ENCODE measurements at regions not wholly inside any gene's neighbourhood (a gene's known extent, or its start where the extent isn't known, plus 50 kb on each side); places are given as distances from the start of the nearest gene placed in this dataset.

DNA sequence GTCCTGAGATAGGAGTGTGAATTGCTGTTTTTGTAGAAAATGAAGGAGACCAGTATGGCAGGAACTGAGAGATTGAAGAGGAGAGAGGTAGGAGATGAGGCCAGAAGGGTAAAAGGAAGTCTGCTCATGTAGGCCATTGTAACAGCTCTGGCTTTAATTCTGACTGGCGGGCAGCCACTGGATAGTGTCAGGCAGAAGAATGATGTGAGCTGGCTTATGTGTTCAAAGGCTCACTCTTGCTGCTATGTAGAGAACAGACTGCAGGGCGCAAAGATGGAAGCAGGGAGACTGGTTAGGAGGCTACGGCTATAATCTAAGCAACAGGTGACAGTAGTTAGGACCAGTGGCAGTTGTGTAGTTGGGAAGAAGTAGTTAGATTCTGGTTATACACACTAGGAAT lies 160.2 kb upstream of the FGF13 start:
- peaks cover 5% of the 10 kb centered on the region; the same call in 1 of the 3 replicates for H3K36me3 ChIP-seq (ENCODE audit: control insufficient read depth, insufficient read depth, low read length)
- H3K4me1 ChIP-seq (replicated peaks in 1 of 2; ENCODE audit: control insufficient read depth in 2 of 2, insufficient read depth in 2 of 2, low read length in 2 of 2): no peaks in the 10 kb centered on the region
- DNase-seq (ENCODE audit: extremely low read depth in 1 of 4, low spot score in 3 of 4) (no peak), FAIRE-seq (no peak), ATAC-seq (no peak)
- no peak overlapping the region for H3K4me3 ChIP-seq
- in situ Hi-C loops (cut with MboI): no loop called here
- no peaks in the 10 kb centered on the region for H3K9me1 ChIP-seq (ENCODE audit: control insufficient read depth, insufficient read depth, low read length)
- no peak overlapping the region for H3K27ac ChIP-seq (ENCODE audit: extremely low read depth, low read depth, low read length)
- no peaks in the 10 kb centered on the region for H3K27me3 ChIP-seq (ENCODE audit: control insufficient read depth in 2 of 2, insufficient read depth in 2 of 2, low read length in 2 of 2)
- H3K9ac ChIP-seq (ENCODE audit: insufficient read depth in 1 of 2, low read depth in 2 of 2, low read length in 2 of 2): no peak overlapping the region
- no TSS peak for BruUV-seq (replicated peaks)
- 63% methylated on average over 3 of the region's 3 CpGs for WGBS (ENCODE audit: insufficient coverage, low coverage, missing lambda C conversion rate)
- POLR2A ChIA-PET: interaction anchor here (0.7 kb wide), 1 partner anchor 112 kb away, joined by 3 read pairs; no protein-coding TSS in a partner anchor
- H2AFZ ChIP-seq (ENCODE audit: low read depth, low read length): no peak overlapping the region
- CTCF ChIA-PET (ENCODE audit: low intra/inter-chr PET ratio): no interaction called here
- intact Hi-C loops (cut with micrococcal nuclease): no loop called here
- H4K20me1 ChIP-seq (replicated peaks; ENCODE audit: control insufficient read depth, insufficient read depth, low read length): no peaks in the 10 kb centered on the region
- H3K79me2 ChIP-seq (ENCODE audit: control insufficient read depth, insufficient read depth, low read length): peaks cover under 1% of the 10 kb centered on the region; the same call in 2 of the 3 replicates
- no peak overlapping the region for H3K4me2 ChIP-seq (ENCODE audit: insufficient read depth, low read length)
- no peaks in the 10 kb centered on the region for H3K9me3 ChIP-seq (replicated peaks; ENCODE audit: control insufficient read depth, insufficient read depth, low read depth, low read length)
- TF ChIP-seq ZC3H11A (IDR thresholded peaks at IDR 0.05; ENCODE audit: low read depth, low read length): no peak
- no peak for TF ChIP-seq ESRRB (CRISPR knock-in tag; IDR thresholded peaks at IDR 0.05; ENCODE audit: borderline replicate concordance)
- no peak for TF ChIP-seq THRB (CRISPR knock-in tag; conservative IDR thresholded peaks at IDR 0.05)
- TF ChIP-seq, protein P1, sequence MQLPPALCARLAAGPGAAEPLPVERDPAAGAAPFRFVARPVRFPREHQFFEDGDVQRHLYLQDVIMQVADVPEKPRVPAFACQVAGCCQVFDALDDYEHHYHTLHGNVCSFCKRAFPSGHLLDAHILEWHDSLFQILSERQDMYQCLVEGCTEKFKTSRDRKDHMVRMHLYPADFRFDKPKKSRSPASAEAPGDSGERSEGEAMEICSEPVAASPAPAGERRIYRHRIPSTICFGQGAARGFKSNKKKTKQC (CRISPR knock-in tag; IDR thresholded peaks at IDR 0.05): no peak
- TF ChIP-seq ETV6 (IDR thresholded peaks at IDR 0.05; ENCODE audit: borderline replicate concordance in 1 of 2, low read depth in 2 of 2, low read length in 1 of 2): no peak
- TF ChIP-seq ETV6 (CRISPR knock-in tag; IDR thresholded peaks at IDR 0.05; ENCODE audit: borderline replicate concordance): no peak
- no peak for TF ChIP-seq TCFL5 (CRISPR knock-in tag; conservative IDR thresholded peaks at IDR 0.05)
- no peak for TF ChIP-seq DMBX1 (CRISPR knock-in tag; IDR thresholded peaks at IDR 0.05; ENCODE audit: borderline replicate concordance)
- TF ChIP-seq PRMT5 (CRISPR knock-in tag; IDR thresholded peaks at IDR 0.05): no peak
- no peak for TF ChIP-seq PURB (CRISPR knock-in tag; IDR thresholded peaks at IDR 0.05; ENCODE audit: low read depth)
- TF ChIP-seq EP300 (IDR thresholded peaks at IDR 0.05; ENCODE audit: low read length): no peak
- no peak for TF ChIP-seq ZNF263 (CRISPR knock-in tag; IDR thresholded peaks at IDR 0.05; ENCODE audit: borderline replicate concordance)
- TF ChIP-seq RFX1 (IDR thresholded peaks at IDR 0.05): no peak
- no peak for TF ChIP-seq MTA3 (IDR thresholded peaks at IDR 0.05; ENCODE audit: borderline replicate concordance)
- TF ChIP-seq, protein P2, sequence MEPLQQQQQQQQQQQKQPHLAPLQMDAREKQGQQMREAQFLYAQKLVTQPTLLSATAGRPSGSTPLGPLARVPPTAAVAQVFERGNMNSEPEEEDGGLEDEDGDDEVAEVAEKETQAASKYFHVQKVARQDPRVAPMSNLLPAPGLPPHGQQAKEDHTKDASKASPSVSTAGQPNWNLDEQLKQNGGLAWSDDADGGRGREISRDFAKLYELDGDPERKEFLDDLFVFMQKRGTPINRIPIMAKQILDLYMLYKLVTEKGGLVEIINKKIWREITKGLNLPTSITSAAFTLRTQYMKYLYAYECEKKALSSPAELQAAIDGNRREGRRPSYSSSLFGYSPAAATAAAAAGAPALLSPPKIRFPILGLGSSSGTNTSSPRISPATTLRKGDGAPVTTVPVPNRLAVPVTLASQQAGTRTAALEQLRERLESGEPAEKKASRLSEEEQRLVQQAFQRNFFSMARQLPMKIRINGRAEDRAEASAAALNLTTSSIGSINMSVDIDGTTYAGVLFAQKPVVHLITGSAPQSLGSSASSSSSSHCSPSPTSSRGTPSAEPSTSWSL (CRISPR knock-in tag; IDR thresholded peaks at IDR 0.05; ENCODE audit: borderline replicate concordance): no peak
- TF ChIP-seq PRPF4 (IDR thresholded peaks at IDR 0.05; ENCODE audit: insufficient read depth, low read depth, low read length, poor library complexity, severe bottlenecking): no peak
- no peak for TF ChIP-seq SIRT6 (IDR thresholded peaks at IDR 0.05; ENCODE audit: low read depth, low read length)
- no peak for TF ChIP-seq CBX1 (IDR thresholded peaks at IDR 0.05; ENCODE audit: low read depth)
- no peak for TF ChIP-seq TRIM25 (IDR thresholded peaks at IDR 0.05; ENCODE audit: borderline replicate concordance)
- no peak for TF ChIP-seq U2AF1 (optimal IDR thresholded peaks at IDR 0.05; ENCODE audit: low read depth, low read length)
